GM19455 (cell line): ENCODE measurements at regions not wholly inside any gene's neighbourhood (a gene's known extent, or its start where the extent isn't known, plus 50 kb on each side); places are given as distances from the start of the nearest gene placed in this dataset.

Experiments
- ATAC-seq: cut with Tn5 transposase; IDR thresholded peaks from one replicate; pipeline ENCODE4 v1.9.1; 2021; ENCODE audit not compliant: unreplicated experiment

GRCh38 chr4:125505621-125506020, 190.9 kb downstream of the FAT4 start:
- no peak for ATAC-seq

GRCh38 chr4:125507141-125507540, 192.4 kb downstream of the FAT4 start:
- ATAC-seq = no peak

GRCh38 chr4:125511715-125512114, 197.0 kb downstream of the FAT4 start:
- ATAC-seq = no peak

- no peak for ATAC-seq
Observed at GRCh38 chr4:125515016-125515415, 200.3 kb downstream of the FAT4 start.

GRCh38 chr4:125517831-125518230, 203.1 kb downstream of the FAT4 start:
- ATAC-seq = no peak

- ATAC-seq = no peak
Observed at GRCh38 chr4:125518281-125518680, 203.5 kb downstream of the FAT4 start.

- ATAC-seq = no peak
Observed at GRCh38 chr4:125519371-125520146, 204.8 kb downstream of the FAT4 start.

GRCh38 chr4:125520258-125520990, 205.7 kb downstream of the FAT4 start:
- ATAC-seq = no peak

- ATAC-seq = no peak
Observed at GRCh38 chr4:125522588-125522987, 207.8 kb downstream of the FAT4 start.

GRCh38 chr4:125522992-125523391, 208.2 kb downstream of the FAT4 start:
- no peak for ATAC-seq

- ATAC-seq = no peak
Observed at GRCh38 chr4:125526420-125526819, 211.7 kb downstream of the FAT4 start.

- no peak for ATAC-seq
Observed at GRCh38 chr4:125527681-125528080, 212.9 kb downstream of the FAT4 start.

GRCh38 chr4:125529071-125529470, 214.3 kb downstream of the FAT4 start:
- ATAC-seq = no peak

- ATAC-seq = no peak
Observed at GRCh38 chr4:125538670-125539069, 223.9 kb downstream of the FAT4 start.

- ATAC-seq = no peak
Observed at GRCh38 chr4:125539691-125540090, 224.9 kb downstream of the FAT4 start.

- ATAC-seq = no peak
Observed at GRCh38 chr4:125541836-125542385, 227.2 kb downstream of the FAT4 start.

- no peak for ATAC-seq
Observed at GRCh38 chr4:125546272-125546671, 231.5 kb downstream of the FAT4 start.

- ATAC-seq = no peak
Observed at GRCh38 chr4:125547836-125548235, 233.1 kb downstream of the FAT4 start.

GRCh38 chr4:125550769-125551168, 236.0 kb downstream of the FAT4 start:
- no peak for ATAC-seq

GRCh38 chr4:125551466-125551865, 236.7 kb downstream of the FAT4 start:
- ATAC-seq = no peak

GRCh38 chr4:125551967-125552366, 237.2 kb downstream of the FAT4 start:
- ATAC-seq = no peak

GRCh38 chr4:125572601-125573000, 257.8 kb downstream of the FAT4 start:
- ATAC-seq = no peak
